SK-N-SH treated with all-trans-retinoic acid at 6 μM for 48 hours (cell line): ENCODE measurements at regions not wholly inside any gene's neighbourhood (a gene's known extent, or its start where the extent isn't known, plus 50 kb on each side); places are given as distances from the start of the nearest gene placed in this dataset.

Experiments
- ATAC-seq: fragments of 200-7000 bp; cut with Tn5 transposase; 3 replicates; pipeline ENCODE4 v1.9.1; 2020; ENCODE audit warnings: mild to moderate bottlenecking, moderate library complexity
- ARNTL ChIP-seq: fragments of 450-650 bp; formaldehyde crosslinking; IDR thresholded peaks from 2 replicates; pipeline ENCODE4 v1.5.0; 2020; ENCODE audit warnings: low read depth, mild to moderate bottlenecking, moderate library complexity, borderline replicate concordance
- BACH2 ChIP-seq: fragments of 250-450 bp; sonication (Bioruptor Pico); IDR thresholded peaks from 2 replicates; pipeline ENCODE4 v1.9.0; 2021; ENCODE audit warnings: mild to moderate bottlenecking, borderline replicate concordance
- CREB5 ChIP-seq: fragments of 250-450 bp; sonication (Bioruptor Pico); IDR thresholded peaks from 2 replicates; pipeline ENCODE4 v1.5.1; 2020; ENCODE audit warnings: low read depth, mild to moderate bottlenecking, moderate library complexity
- CSDC2 ChIP-seq: fragments of 250-450 bp; sonication (Bioruptor Pico); IDR thresholded peaks from 2 replicates; pipeline ENCODE4 v1.5.0; 2020; ENCODE audit warnings: mild to moderate bottlenecking, moderate library complexity
- CSRNP3 ChIP-seq: fragments of 250-450 bp; sonication (Bioruptor Pico); IDR thresholded peaks from 2 replicates; pipeline ENCODE4 v1.5.1; 2021; ENCODE audit warnings: mild to moderate bottlenecking, moderate library complexity
- ESRRG ChIP-seq: fragments of 250-450 bp; sonication (Bioruptor Pico); IDR thresholded peaks from 2 replicates; pipeline ENCODE4 v1.6.1; 2021; ENCODE audit warnings: mild to moderate bottlenecking
- GLIS3 ChIP-seq: fragments of 250-450 bp; sonication (Bioruptor Pico); IDR thresholded peaks from 2 replicates; pipeline ENCODE4 v1.5.0; 2020; ENCODE audit warnings: mild to moderate bottlenecking, moderate library complexity
- ISL1 ChIP-seq: fragments of 250-450 bp; sonication (Bioruptor Pico); IDR thresholded peaks from 2 replicates; pipeline ENCODE4 v2.1.2; 2022; ENCODE audit warnings: mild to moderate bottlenecking, moderate library complexity
- OSR1 ChIP-seq: fragments of 250-450 bp; sonication (Bioruptor Pico); IDR thresholded peaks from 2 replicates; pipeline ENCODE4 v1.8.0; 2022; ENCODE audit warnings: moderate library complexity, mild to moderate bottlenecking, inconsistent platforms
- PPARA ChIP-seq: fragments of 250-450 bp; sonication (Bioruptor Pico); IDR thresholded peaks from 2 replicates; pipeline ENCODE4 v1.5.0; 2020; ENCODE audit warnings: mild to moderate bottlenecking, borderline replicate concordance
- RARB ChIP-seq: fragments of 250-450 bp; sonication (Bioruptor Pico); IDR thresholded peaks from 2 replicates; pipeline ENCODE4 v1.8.0; 2021; ENCODE audit warnings: mild to moderate bottlenecking, moderate library complexity
- SNAI2 ChIP-seq: fragments of 250-450 bp; sonication (Bioruptor Pico); IDR thresholded peaks from 2 replicates; pipeline ENCODE4 v1.5.0; 2020; ENCODE audit warnings: mild to moderate bottlenecking, moderate library complexity
- TCF4 ChIP-seq: fragments of 250-450 bp; sonication (Bioruptor Pico); IDR thresholded peaks from 2 replicates; pipeline ENCODE4 v1.8.0; 2021; ENCODE audit warnings: mild to moderate bottlenecking, moderate library complexity, borderline replicate concordance
- TOX ChIP-seq: fragments of 250-450 bp; sonication (Bioruptor Pico); IDR thresholded peaks from 2 replicates; pipeline ENCODE4 v1.8.0; 2021; ENCODE audit warnings: mild to moderate bottlenecking, moderate library complexity, borderline replicate concordance
- TSHZ2 ChIP-seq: fragments of 250-450 bp; sonication (Bioruptor Pico); IDR thresholded peaks from 2 replicates; pipeline ENCODE4 v1.5.0; 2020; ENCODE audit warnings: mild to moderate bottlenecking, moderate library complexity
- ZC3H10 ChIP-seq: fragments of 250-450 bp; sonication (Bioruptor Pico); IDR thresholded peaks from 2 replicates; pipeline ENCODE4 v1.5.1; 2021; ENCODE audit warnings: mild to moderate bottlenecking, moderate library complexity
- ZFP3 ChIP-seq: fragments of 250-450 bp; sonication (Bioruptor Pico); IDR thresholded peaks from 2 replicates; pipeline ENCODE4 v1.5.0; 2020; ENCODE audit warnings: mild to moderate bottlenecking, moderate library complexity
- ZFP30 ChIP-seq: fragments of 450-650 bp; formaldehyde crosslinking; IDR thresholded peaks from 2 replicates; pipeline ENCODE4 v1.5.0; 2022; ENCODE audit warnings: mild to moderate bottlenecking, moderate library complexity
- ZNF565 ChIP-seq: fragments of 450-650 bp; formaldehyde crosslinking; conservative IDR thresholded peaks from 2 replicates; pipeline ENCODE4 v1.5.0; 2020; ENCODE audit warnings: low read depth, mild to moderate bottlenecking, moderate library complexity
- ZNF70 ChIP-seq: fragments of 450-650 bp; formaldehyde crosslinking; IDR thresholded peaks from 2 replicates; pipeline ENCODE4 v1.5.0; 2020; ENCODE audit warnings: mild to moderate bottlenecking, moderate library complexity

- no peak for ATAC-seq
- TF ChIP-seq ZC3H10 (CRISPR knock-in tag) (no peak), TCF4 (CRISPR knock-in tag) (no peak), ESRRG (CRISPR knock-in tag) (no peak), PPARA (CRISPR knock-in tag) (no peak), BACH2 (no peak), ZFP3 (CRISPR knock-in tag) (no peak), GLIS3 (CRISPR knock-in tag) (no peak), CREB5 (CRISPR knock-in tag) (no peak), TSHZ2 (CRISPR knock-in tag) (no peak), ARNTL (CRISPR knock-in tag) (no peak), OSR1 (CRISPR knock-in tag) (no peak), CSRNP3 (CRISPR knock-in tag) (no peak), SNAI2 (CRISPR knock-in tag) (no peak), TOX (no peak), RARB (CRISPR knock-in tag) (no peak)
Measured at GRCh38 chr12:113710216-113710615, 238.5 kb upstream of the LHX5 start.

GRCh38 chr12:113709456-113709855, 237.8 kb upstream of the LHX5 start:
- ATAC-seq, result no peak
- TF ChIP-seq ZNF70 (CRISPR knock-in tag), result no peak
- no peak for TF ChIP-seq GLIS3 (CRISPR knock-in tag)
- no peak for TF ChIP-seq CSRNP3 (CRISPR knock-in tag)
- TF ChIP-seq CSDC2 (CRISPR knock-in tag), result no peak
- no peak for TF ChIP-seq ZNF565 (CRISPR knock-in tag)
- no peak for TF ChIP-seq TCF4 (CRISPR knock-in tag)
- TF ChIP-seq RARB (CRISPR knock-in tag), result no peak
- no peak for TF ChIP-seq CREB5 (CRISPR knock-in tag)
- no peak for TF ChIP-seq ZFP30 (CRISPR knock-in tag)
- no peak for TF ChIP-seq ISL1 (CRISPR knock-in tag)
- no peak for TF ChIP-seq TSHZ2 (CRISPR knock-in tag)
- no peak for TF ChIP-seq ZC3H10 (CRISPR knock-in tag)
- TF ChIP-seq ESRRG (CRISPR knock-in tag), result no peak
- TF ChIP-seq, all 23 proteins: peak for 0
